ENCODE measurements at regions not wholly inside any gene's neighbourhood (a gene's known extent, or its start where the extent isn't known, plus 50 kb on each side); places are given as distances from the start of the nearest gene placed in this dataset.

GRCh38 chr1:184219414-184219813 lies 167.4 kb upstream of the C1orf21 start:
- no peak for DNase-seq (ENCODE audit: low read depth)

GRCh38 chr1:184219883-184220282 lies 166.9 kb upstream of the C1orf21 start:
- DNase-seq (ENCODE audit: low read depth): no peak

- DNase-seq (ENCODE audit: low read depth): no peak
Observed at GRCh38 chr1:184221087-184221486, 165.7 kb upstream of the C1orf21 start.

- peak; percentile 60 for DNase-seq (ENCODE audit: low read depth)
Observed at GRCh38 chr1:184222652-184223052, 164.2 kb upstream of the C1orf21 start.

- no peak for DNase-seq (ENCODE audit: low read depth)
Observed at GRCh38 chr1:184223216-184223615, 163.6 kb upstream of the C1orf21 start.

- DNase-seq (ENCODE audit: low read depth): no peak
Observed at GRCh38 chr1:184225283-184226099, 161.3 kb upstream of the C1orf21 start.

- no peak for DNase-seq (ENCODE audit: low read depth)
Observed at GRCh38 chr1:184226100-184226487, 160.7 kb upstream of the C1orf21 start.

- no peak for DNase-seq (ENCODE audit: low read depth)
Observed at GRCh38 chr1:184228558-184228957, 158.3 kb upstream of the C1orf21 start.

GRCh38 chr1:184237588-184237987 lies 149.2 kb upstream of the C1orf21 start:
- no peak for DNase-seq (ENCODE audit: low read depth)

GRCh38 chr1:184241446-184241845 lies 145.4 kb upstream of the C1orf21 start:
- no peak for DNase-seq (ENCODE audit: low read depth)

GRCh38 chr1:184242507-184242943 lies 144.3 kb upstream of the C1orf21 start:
- DNase-seq (ENCODE audit: low read depth): peak; percentile 9

GRCh38 chr1:184244962-184245361 lies 141.9 kb upstream of the C1orf21 start:
- DNase-seq (ENCODE audit: low read depth): no peak

- no peak for DNase-seq (ENCODE audit: low read depth)
Observed at GRCh38 chr1:184247671-184248070, 139.2 kb upstream of the C1orf21 start.

- no peak for DNase-seq (ENCODE audit: low read depth)
Observed at GRCh38 chr1:184253921-184254320, 132.9 kb upstream of the C1orf21 start.

- no peak for DNase-seq (ENCODE audit: low read depth)
Observed at GRCh38 chr1:184254849-184255248, 132.0 kb upstream of the C1orf21 start.

- DNase-seq (ENCODE audit: low read depth): no peak
Observed at GRCh38 chr1:184255560-184255959, 131.3 kb upstream of the C1orf21 start.

GRCh38 chr1:184257873-184258272 lies 129.0 kb upstream of the C1orf21 start:
- no peak for DNase-seq (ENCODE audit: low read depth)

- DNase-seq (ENCODE audit: low read depth): no peak
Observed at GRCh38 chr1:184258525-184258924, 128.3 kb upstream of the C1orf21 start.

- peak; percentile 17 for DNase-seq (ENCODE audit: low read depth)
Observed at GRCh38 chr1:184260382-184260781, 126.4 kb upstream of the C1orf21 start.

GRCh38 chr1:184262109-184262508 lies 124.7 kb upstream of the C1orf21 start:
- no peak for DNase-seq (ENCODE audit: low read depth)

GRCh38 chr1:184267747-184268146 lies 119.1 kb upstream of the C1orf21 start:
- no peak for DNase-seq (ENCODE audit: low read depth)

GRCh38 chr1:184270556-184270955 lies 116.3 kb upstream of the C1orf21 start:
- peak; percentile 36 for DNase-seq (ENCODE audit: low read depth)

- DNase-seq (ENCODE audit: low read depth): peak; percentile 69
Observed at GRCh38 chr1:184272175-184272866, 114.5 kb upstream of the C1orf21 start.
